T-helper 17 cell (primary cell): ENCODE measurements at regions not wholly inside any gene's neighbourhood (a gene's known extent, or its start where the extent isn't known, plus 50 kb on each side); places are given as distances from the start of the nearest gene placed in this dataset.
"Not testable (repeated sequence)": the region's sequence is repeated elsewhere in the genome, so short reads cannot be mapped to it uniquely, and the experiment has no call there.

Experiments
- ATAC-seq: fragments of 150-1000 bp; cut with Tn5 transposase; 2 replicates; pipeline ENCODE4 v1.10.0; 2021; ENCODE audit warnings: mild to moderate bottlenecking, moderate library complexity
- DNase-seq, 3 donors: peaks; one replicate each; pipeline versions ENCODE4 v3.0.0 to v3.0.0-alpha.2; 2020 to 2021
- H3K9me3 ChIP-seq: one replicate; pipeline ENCODE4 v1.7.0; 2013; ENCODE audit warnings: low read length, mild to moderate bottlenecking; ENCODE audit not compliant: control insufficient read depth, poor library complexity, severe bottlenecking
- H3K27ac Mint-ChIP-seq: one replicate; pipeline ENCODE4 v1.8.0; 2022; ENCODE audit warnings: mild to moderate bottlenecking, moderate library complexity, mixed read lengths
- H3K27me3 Mint-ChIP-seq: one replicate; pipeline ENCODE4 v1.8.0; 2022; ENCODE audit warnings: mixed read lengths
- H3K36me3 Mint-ChIP-seq: one replicate; pipeline ENCODE4 v1.8.0; 2022; ENCODE audit warnings: low read depth, mixed read lengths
- H3K4me1 Mint-ChIP-seq: one replicate; pipeline ENCODE4 v1.8.0; 2022; ENCODE audit warnings: mild to moderate bottlenecking, mixed read lengths
- H3K4me3 Mint-ChIP-seq: one replicate; pipeline ENCODE4 v1.8.0; 2022; ENCODE audit warnings: mild to moderate bottlenecking, moderate library complexity, mixed read lengths

GRCh38 chr1:82091265-82091664, 290.5 kb downstream of the ADGRL2 start:
- no peak for DNase-seq
- H3K27ac Mint-ChIP-seq: no peak overlapping the region

GRCh38 chr1:82090104-82090503, 289.4 kb downstream of the ADGRL2 start:
- ATAC-seq: no peak
- Mint-ChIP-seq H3K27me3 (no peaks in the 10 kb centered on the region), H3K4me3 (no peak overlapping the region), H3K27ac (no peak overlapping the region), H3K36me3 (no peaks in the 10 kb centered on the region), H3K4me1 (no peaks in the 10 kb centered on the region)
- DNase-seq: no peak
- H3K9me3 ChIP-seq: no peaks in the 10 kb centered on the region

More at GRCh38 chr1:82091265-82091664, 290.5 kb downstream of the ADGRL2 start:
- Mint-ChIP-seq H3K36me3 (no peaks in the 10 kb centered on the region), H3K4me1 (no peaks in the 10 kb centered on the region), H3K27me3 (no peaks in the 10 kb centered on the region), H3K4me3 (no peak overlapping the region)
- ATAC-seq: no peak
- no peaks in the 10 kb centered on the region for H3K9me3 ChIP-seq

- Mint-ChIP-seq H3K27me3 (no peaks in the 10 kb centered on the region), H3K4me3 (no peak overlapping the region), H3K27ac (no peak overlapping the region), H3K4me1 (no peaks in the 10 kb centered on the region), H3K36me3 (no peaks in the 10 kb centered on the region)
- H3K9me3 ChIP-seq: no peaks in the 10 kb centered on the region
- ATAC-seq: no peak
- DNase-seq: no peak
Observed at GRCh38 chr1:82086739-82087138, 286.0 kb downstream of the ADGRL2 start.

GRCh38 chr1:82079607-82080006, 278.9 kb downstream of the ADGRL2 start:
- DNase-seq: no peak

GRCh38 chr1:82073659-82074058, 272.9 kb downstream of the ADGRL2 start:
- H3K4me3 Mint-ChIP-seq: no peak overlapping the region
- H3K4me1 Mint-ChIP-seq: no peaks in the 10 kb centered on the region
- H3K27me3 Mint-ChIP-seq: no peaks in the 10 kb centered on the region
- no peak for ATAC-seq
- no peak for DNase-seq
- no peak overlapping the region for H3K27ac Mint-ChIP-seq
- H3K36me3 Mint-ChIP-seq: no peaks in the 10 kb centered on the region
- no peaks in the 10 kb centered on the region for H3K9me3 ChIP-seq

More at GRCh38 chr1:82079607-82080006, 278.9 kb downstream of the ADGRL2 start:
- no peak overlapping the region for H3K4me3 Mint-ChIP-seq
- no peaks in the 10 kb centered on the region for H3K27me3 Mint-ChIP-seq
- no peaks in the 10 kb centered on the region for H3K36me3 Mint-ChIP-seq
- no peak overlapping the region for H3K27ac Mint-ChIP-seq
- H3K4me1 Mint-ChIP-seq: no peaks in the 10 kb centered on the region
- no peaks in the 10 kb centered on the region for H3K9me3 ChIP-seq
- no peak for ATAC-seq

GRCh38 chr1:82073071-82073470, 272.3 kb downstream of the ADGRL2 start:
- H3K4me1 Mint-ChIP-seq: no peaks in the 10 kb centered on the region
- ATAC-seq: no peak
- H3K27ac Mint-ChIP-seq: no peak overlapping the region

GRCh38 chr1:82065916-82066315, 265.2 kb downstream of the ADGRL2 start:
- Mint-ChIP-seq H3K36me3 (no peaks in the 10 kb centered on the region), H3K4me3 (no peak overlapping the region), H3K27me3 (no peaks in the 10 kb centered on the region), H3K4me1 (no peaks in the 10 kb centered on the region), H3K27ac (no peak overlapping the region)
- DNase-seq (no peak), ATAC-seq (no peak)
- H3K9me3 ChIP-seq: no peaks in the 10 kb centered on the region

More at GRCh38 chr1:82073071-82073470, 272.3 kb downstream of the ADGRL2 start:
- no peaks in the 10 kb centered on the region for H3K9me3 ChIP-seq
- no peaks in the 10 kb centered on the region for H3K27me3 Mint-ChIP-seq
- no peak overlapping the region for H3K4me3 Mint-ChIP-seq
- H3K36me3 Mint-ChIP-seq: no peaks in the 10 kb centered on the region
- no peak for DNase-seq

GRCh38 chr1:82064691-82065090, 264.0 kb downstream of the ADGRL2 start:
- no peaks in the 10 kb centered on the region for H3K9me3 ChIP-seq
- Mint-ChIP-seq H3K4me1 (no peaks in the 10 kb centered on the region), H3K27me3 (no peaks in the 10 kb centered on the region), H3K4me3 (no peak overlapping the region), H3K36me3 (no peaks in the 10 kb centered on the region), H3K27ac (no peak overlapping the region)
- ATAC-seq (no peak), DNase-seq (no peak)

GRCh38 chr1:82062206-82062605, 261.5 kb downstream of the ADGRL2 start:
- no peaks in the 10 kb centered on the region for H3K9me3 ChIP-seq
- Mint-ChIP-seq H3K4me3 (no peak overlapping the region), H3K36me3 (no peaks in the 10 kb centered on the region), H3K4me1 (no peaks in the 10 kb centered on the region), H3K27me3 (no peaks in the 10 kb centered on the region), H3K27ac (no peak overlapping the region)
- ATAC-seq (no peak), DNase-seq (no peak)

- no peaks in the 10 kb centered on the region for H3K36me3 Mint-ChIP-seq
Observed at GRCh38 chr1:82059959-82060358, 259.2 kb downstream of the ADGRL2 start.

GRCh38 chr1:82057011-82057410, 256.3 kb downstream of the ADGRL2 start:
- Mint-ChIP-seq H3K4me3 (no peak overlapping the region), H3K27me3 (no peaks in the 10 kb centered on the region), H3K4me1 (no peaks in the 10 kb centered on the region), H3K36me3 (no peaks in the 10 kb centered on the region), H3K27ac (no peak overlapping the region)
- ATAC-seq (no peak), DNase-seq (no peak)
- H3K9me3 ChIP-seq: no peaks in the 10 kb centered on the region

More at GRCh38 chr1:82059959-82060358, 259.2 kb downstream of the ADGRL2 start:
- H3K4me1 Mint-ChIP-seq: no peaks in the 10 kb centered on the region
- no peak for ATAC-seq
- no peaks in the 10 kb centered on the region for H3K27me3 Mint-ChIP-seq
- H3K27ac Mint-ChIP-seq: no peak overlapping the region
- no peaks in the 10 kb centered on the region for H3K9me3 ChIP-seq
- DNase-seq: no peak
- H3K4me3 Mint-ChIP-seq: no peak overlapping the region

- not testable (repeated sequence) for H3K4me3 Mint-ChIP-seq, ATAC-seq, H3K9me3 ChIP-seq, H3K27ac Mint-ChIP-seq, DNase-seq, H3K27me3 Mint-ChIP-seq, H3K4me1 Mint-ChIP-seq, H3K36me3 Mint-ChIP-seq
Observed at GRCh38 chr1:82055375-82055774, 254.6 kb downstream of the ADGRL2 start.

- H3K27ac Mint-ChIP-seq: no peak overlapping the region
- DNase-seq (no peak), ATAC-seq (no peak)
- H3K4me1 Mint-ChIP-seq: no peaks in the 10 kb centered on the region
- no peaks in the 10 kb centered on the region for H3K9me3 ChIP-seq
- no peaks in the 10 kb centered on the region for H3K36me3 Mint-ChIP-seq
- H3K27me3 Mint-ChIP-seq: no peaks in the 10 kb centered on the region
- no peak overlapping the region for H3K4me3 Mint-ChIP-seq
Observed at GRCh38 chr1:82052563-82052962, 251.8 kb downstream of the ADGRL2 start.

GRCh38 chr1:82048596-82048995, 247.9 kb downstream of the ADGRL2 start:
- no peak for ATAC-seq
- no peak overlapping the region for H3K27ac Mint-ChIP-seq
- no peaks in the 10 kb centered on the region for H3K9me3 ChIP-seq
- DNase-seq: no peak
- no peaks in the 10 kb centered on the region for H3K4me1 Mint-ChIP-seq
- no peaks in the 10 kb centered on the region for H3K36me3 Mint-ChIP-seq
- H3K4me3 Mint-ChIP-seq: no peak overlapping the region
- no peaks in the 10 kb centered on the region for H3K27me3 Mint-ChIP-seq
